ENCODE measurements at regions not wholly inside any gene's neighbourhood (a gene's known extent, or its start where the extent isn't known, plus 50 kb on each side); places are given as distances from the start of the nearest gene placed in this dataset.

GRCh38 chr6:4426968-4427367 lies 291.6 kb upstream of the ECI2 start:
- TF ChIP-seq POLR2A (IDR thresholded peaks at IDR 0.05) = no peak
- TF ChIP-seq, protein P1, sequence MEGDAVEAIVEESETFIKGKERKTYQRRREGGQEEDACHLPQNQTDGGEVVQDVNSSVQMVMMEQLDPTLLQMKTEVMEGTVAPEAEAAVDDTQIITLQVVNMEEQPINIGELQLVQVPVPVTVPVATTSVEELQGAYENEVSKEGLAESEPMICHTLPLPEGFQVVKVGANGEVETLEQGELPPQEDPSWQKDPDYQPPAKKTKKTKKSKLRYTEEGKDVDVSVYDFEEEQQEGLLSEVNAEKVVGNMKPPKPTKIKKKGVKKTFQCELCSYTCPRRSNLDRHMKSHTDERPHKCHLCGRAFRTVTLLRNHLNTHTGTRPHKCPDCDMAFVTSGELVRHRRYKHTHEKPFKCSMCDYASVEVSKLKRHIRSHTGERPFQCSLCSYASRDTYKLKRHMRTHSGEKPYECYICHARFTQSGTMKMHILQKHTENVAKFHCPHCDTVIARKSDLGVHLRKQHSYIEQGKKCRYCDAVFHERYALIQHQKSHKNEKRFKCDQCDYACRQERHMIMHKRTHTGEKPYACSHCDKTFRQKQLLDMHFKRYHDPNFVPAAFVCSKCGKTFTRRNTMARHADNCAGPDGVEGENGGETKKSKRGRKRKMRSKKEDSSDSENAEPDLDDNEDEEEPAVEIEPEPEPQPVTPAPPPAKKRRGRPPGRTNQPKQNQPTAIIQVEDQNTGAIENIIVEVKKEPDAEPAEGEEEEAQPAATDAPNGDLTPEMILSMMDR (IDR thresholded peaks at IDR 0.05) = no peak

Data from sigmoid colon (tissue), 3 donors.